Activated CD4-positive, alpha-beta T cell treated with anti-CD3 and anti-CD28 coated beads for 24 hours (primary cell): ENCODE measurements at regions not wholly inside any gene's neighbourhood (a gene's known extent, or its start where the extent isn't known, plus 50 kb on each side); places are given as distances from the start of the nearest gene placed in this dataset.

Experiments used
- DNase-seq, 2 donors: peaks; one replicate each; pipeline ENCODE4 v3.0.0-alpha.2; 2020; ENCODE audit warnings: low read depth in 2 of 2

DNA sequence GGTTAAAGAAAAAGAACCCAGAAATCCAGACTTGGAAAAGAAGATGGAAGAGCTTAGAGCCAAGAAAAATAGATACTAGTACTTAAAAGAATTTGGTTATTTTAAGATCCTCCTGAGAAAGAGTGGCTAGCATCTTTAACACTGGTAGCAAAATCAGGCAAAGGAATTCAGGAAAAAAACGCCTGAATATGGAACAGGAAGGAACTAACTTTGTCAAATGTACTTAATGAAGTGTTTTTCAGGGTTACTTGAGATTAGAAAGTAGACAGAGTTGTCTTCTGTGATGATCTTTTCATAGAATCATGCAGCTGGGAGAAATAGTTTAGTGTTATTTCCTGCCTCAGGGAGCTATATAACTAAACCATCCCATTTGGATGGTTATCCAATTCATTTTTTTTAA is 50.8 kb upstream of the SASH1 start:
- no peak for DNase-seq
